Fibroblast of skin of left quadriceps (primary cell): ENCODE measurements at regions not wholly inside any gene's neighbourhood (a gene's known extent, or its start where the extent isn't known, plus 50 kb on each side); places are given as distances from the start of the nearest gene placed in this dataset.
"Not testable (repeated sequence)": the region's sequence is repeated elsewhere in the genome, so short reads cannot be mapped to it uniquely, and the experiment has no call there.

Source experiments
- DNase-seq, 2 experiments: peaks; one replicate each; pipeline ENCODE4 v3.0.0-alpha.2; 2013; ENCODE audit warnings: low read depth in 2 of 2

DNA sequence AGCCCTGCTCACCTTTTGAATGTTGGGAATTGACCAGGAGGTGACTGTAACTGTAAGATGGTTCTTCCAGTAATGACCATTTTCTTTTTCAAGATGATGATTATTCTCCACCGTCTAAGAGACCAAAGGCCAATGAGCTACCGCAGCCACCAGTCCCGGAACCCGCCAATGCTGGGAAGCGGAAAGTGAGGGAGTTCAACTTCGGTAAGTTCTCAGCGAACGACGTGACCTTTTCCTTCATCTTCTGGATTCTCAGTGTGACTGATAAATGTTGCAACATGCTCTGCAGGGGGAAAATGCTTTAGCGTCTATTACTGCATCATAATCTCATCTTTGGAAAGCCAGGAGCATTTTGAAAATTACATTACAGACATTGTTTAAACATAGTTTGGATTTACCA, 89.5 kb upstream of the SPDYE9 start:
- DNase-seq: not testable (repeated sequence)

DNA sequence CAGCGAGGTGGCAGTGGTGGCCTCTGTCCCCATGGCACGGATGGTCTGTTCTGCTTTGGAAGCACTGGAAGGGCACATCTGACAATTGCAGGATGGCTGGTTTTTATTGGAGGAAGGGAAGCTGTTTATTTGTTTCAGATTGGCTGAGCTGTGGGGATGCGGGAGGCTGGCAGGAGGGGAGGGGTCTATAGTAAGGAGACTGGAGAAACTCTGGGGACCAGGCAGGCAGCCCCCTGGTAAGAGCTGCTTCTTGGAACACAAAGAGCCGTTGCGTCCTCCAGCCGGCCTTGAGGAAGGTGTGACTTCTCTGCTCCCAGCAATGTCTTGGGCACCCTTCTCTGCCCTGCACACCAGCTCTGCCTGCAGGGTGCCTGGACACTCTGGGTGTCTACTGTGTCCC, 85.1 kb upstream of the SPDYE9 start:
- DNase-seq: not testable (repeated sequence)

DNA sequence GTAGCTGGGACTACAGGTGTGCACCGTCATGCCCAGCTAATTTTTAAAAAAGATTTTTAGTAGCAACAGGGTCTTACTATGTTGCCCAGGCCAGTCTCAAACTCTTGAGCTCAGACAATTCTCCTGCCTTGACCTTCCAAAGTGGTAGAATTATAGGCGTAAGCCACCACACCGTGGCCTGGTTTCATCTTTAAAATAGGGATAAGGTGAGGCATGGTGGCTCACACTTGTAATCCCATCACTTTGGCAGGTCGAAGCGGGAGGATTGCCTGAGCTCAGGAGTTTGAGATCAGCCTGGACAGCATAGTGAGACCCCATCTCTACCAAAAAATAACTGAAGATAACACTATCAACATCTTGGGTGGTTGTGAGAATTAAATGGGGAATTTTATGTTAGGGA, 84.6 kb upstream of the SPDYE9 start:
- not testable (repeated sequence) for DNase-seq

DNA sequence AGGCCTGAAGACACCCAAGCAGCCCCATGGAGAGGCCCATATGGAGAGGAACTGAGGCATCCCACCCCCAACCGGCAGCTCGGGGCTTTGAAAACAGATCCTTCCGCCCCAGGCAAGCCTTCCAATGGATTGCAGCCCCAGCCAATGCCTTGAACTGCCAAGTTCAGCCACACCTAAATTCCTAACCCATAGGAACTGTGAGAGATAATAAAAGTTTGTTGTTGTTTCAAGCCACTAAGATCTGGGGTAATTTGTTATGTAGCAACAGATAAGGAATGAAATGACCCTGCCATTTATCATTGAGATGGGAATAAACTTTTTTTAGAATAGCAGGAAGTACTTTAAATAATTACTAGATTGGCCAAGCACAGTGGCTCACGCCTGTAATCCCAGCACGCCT, 80.3 kb upstream of the SPDYE9 start:
- DNase-seq: not testable (repeated sequence)

DNA sequence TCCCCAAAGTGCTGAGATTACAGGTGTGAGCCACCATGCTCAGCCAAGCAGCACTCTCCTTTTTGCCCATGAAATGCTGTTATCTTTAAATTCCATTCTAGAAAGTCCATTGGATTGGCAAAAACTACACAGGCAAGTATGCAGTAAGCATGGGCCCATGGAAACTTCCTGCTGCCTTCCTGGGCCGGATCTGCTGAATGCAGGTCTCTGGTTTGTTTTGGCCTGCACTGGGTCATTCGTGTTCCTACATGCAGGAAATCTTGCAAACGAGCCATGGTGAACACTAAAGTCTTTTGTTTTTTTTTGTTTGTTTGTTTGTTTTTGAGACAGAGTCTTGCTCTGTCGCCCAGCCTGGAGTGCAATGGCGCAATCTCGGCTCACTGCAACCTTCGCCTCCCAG, 76.8 kb upstream of the SPDYE9 start:
- not testable (repeated sequence) for DNase-seq

DNA sequence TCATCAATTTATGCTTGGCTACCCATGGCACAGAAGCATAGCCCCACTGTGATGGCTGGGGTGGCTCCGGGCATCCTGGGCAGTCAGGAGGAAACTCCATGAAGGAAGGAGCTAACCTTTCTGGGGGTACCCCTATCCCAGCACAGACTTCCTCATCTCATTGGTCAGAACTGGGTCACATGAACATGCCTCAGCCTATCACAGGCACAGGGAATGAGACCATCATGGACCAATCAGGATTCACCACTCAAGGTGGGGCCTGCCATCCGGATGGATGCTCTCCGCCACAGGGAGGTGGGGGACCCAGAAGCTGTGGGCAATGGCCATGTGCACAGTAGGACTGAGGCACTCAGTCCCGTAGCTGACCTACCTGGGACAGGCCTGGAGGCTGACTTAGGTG, 75.9 kb upstream of the SPDYE9 start:
- not testable (repeated sequence) for DNase-seq

DNA sequence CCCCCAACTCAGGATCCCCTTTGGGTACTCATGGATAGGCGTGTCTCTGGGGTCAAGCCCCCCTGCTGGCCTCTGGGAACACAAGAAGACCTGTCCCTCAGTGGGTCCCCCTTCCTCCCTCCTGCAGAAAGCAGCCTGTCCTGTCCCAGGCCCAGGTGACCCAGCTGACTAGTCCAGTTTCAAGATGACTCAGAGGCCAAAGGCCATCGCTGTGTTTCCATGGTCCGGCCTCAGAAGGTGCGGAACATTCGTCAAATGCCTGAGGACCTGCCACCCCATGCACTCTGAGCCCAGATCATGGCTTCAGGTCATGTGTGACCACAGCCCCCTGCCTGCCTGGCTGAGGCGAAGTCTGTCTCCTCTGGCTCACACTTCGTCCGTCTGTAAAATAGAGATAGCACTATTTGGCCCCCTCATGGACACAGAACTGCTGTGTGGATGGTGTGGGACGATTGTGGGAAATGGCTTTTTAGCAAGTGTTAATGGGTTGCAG, 71.4 kb upstream of the SPDYE9 start:
- not testable (repeated sequence) for DNase-seq

DNA sequence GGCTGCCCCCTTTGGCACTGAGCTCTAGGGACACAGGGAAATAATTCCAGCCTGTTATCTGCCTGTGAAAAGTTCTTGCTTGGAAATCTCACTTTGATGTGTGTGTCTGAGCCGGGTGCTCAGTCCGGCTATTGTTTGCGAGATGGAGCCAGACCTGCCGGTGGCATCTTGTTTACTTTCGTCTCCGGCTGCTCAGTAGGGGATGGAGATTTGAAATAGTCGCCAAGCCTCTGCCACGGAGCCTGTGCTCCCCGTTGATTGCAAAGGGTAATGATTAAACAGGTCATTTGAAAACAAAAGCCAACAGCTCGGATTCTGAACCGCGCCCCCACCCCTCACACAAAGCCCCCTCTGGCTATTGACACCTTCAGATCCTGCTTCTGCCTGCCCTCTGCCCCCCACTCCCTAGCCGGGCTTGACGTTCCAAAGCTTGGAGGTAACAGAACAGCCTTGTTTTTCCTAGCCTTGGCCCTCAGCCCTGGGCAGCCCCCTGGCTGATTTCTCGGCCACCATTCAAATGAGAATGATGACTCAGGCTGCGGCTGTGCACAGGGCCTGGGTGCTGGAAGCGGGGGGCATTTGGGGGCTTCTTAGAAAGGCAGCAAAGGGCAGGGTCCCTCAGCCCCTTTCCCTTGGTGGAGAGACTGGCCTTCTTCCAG, 70.8 kb upstream of the SPDYE9 start:
- DNase-seq: not testable (repeated sequence)

DNA sequence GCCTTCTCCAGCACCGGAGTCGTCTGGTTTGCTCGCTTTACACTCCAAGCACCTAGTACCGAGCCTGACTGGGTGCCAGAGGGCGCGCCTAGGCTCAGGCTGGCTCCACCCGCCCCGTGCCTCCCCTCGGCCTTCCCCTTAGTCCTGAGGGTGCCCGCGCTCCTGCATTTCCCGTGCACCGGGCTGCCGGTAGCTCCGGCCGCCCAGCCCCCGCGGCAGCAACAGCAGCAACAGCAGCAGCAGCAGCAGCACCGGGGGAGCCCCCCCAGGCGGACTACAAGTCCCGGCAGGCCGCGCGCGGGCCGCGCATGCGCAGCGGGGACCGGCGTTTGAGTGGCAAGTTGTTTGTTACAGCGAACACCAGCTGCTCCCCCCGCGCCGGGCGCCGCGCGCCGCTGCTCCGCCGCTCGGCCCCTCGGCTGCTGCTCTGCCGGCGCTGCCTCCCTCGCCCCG, 68.8 kb upstream of the SPDYE9 start:
- peak; percentile 24 to 39 for DNase-seq

DNA sequence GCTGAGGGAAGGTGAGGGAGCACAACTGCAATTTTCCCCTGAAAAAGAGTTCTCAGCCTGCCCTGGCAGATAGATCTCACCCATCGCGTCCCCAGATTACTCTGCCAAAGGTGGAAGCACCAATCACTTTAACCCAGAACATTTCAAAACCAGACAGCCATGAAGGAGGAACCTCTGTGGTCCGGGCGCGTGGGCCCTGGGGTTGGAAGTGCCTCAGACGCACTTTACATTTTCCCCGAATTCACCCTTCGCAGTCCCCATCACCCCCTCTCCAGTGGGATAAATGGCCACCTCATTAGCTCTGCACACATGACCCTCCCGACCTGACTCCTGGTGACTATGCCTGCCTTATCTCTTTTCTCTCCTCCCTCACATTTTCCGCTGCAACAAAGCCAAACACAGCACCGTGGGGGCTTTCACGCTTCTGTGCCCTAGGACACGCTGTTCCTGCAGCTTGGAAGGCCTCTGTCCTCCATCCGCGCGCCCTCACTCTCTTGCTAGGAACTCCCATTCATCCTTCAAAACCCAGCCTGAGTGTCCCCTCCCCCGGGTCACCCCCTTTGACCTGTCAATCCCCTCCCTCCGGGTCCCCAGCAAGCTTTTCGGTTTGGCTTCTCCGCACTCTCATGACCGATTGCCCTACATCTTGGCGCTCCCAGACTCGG, 68.2 kb upstream of the SPDYE9 start:
- not testable (repeated sequence) for DNase-seq

DNA sequence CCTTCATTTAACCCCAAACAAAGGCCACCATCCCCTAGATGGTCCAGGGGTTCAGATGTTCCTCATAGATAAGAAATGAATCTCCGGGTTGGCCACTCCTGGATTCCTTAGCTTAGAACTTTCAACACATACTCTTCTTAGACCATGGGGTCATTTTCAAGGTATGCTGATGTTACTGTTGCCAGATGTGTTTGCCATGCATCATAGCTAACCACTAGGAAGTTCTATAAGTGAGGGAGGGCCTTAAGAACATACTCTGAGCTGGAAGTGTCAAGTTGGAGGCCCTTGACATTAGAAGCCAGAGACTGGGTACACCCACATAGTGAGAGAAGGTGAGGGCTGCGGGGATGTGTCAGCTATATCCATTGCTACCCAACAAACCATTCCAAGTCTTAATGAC, 62.7 kb upstream of the SPDYE9 start:
- not testable (repeated sequence) for DNase-seq

DNA sequence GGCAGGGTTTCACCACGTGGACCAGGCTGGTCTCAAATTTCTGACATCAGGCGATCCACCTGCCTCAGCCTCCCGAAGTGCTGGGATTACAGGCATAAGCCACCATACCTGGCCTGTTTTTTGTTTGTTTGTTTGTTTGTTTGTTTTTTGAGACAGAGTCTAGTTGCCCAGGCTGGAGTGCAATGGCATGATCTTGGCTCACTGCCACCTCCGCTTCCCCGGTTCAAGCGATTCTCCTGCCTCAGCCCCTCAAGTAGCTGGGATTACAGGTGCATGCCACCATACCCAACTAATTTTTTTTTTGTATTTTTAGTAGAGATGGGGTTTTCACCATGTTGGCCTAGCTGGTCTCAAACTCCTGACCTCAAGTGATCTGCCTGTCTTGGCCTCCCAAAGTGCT, 61.8 kb upstream of the SPDYE9 start:
- DNase-seq: not testable (repeated sequence)

DNA sequence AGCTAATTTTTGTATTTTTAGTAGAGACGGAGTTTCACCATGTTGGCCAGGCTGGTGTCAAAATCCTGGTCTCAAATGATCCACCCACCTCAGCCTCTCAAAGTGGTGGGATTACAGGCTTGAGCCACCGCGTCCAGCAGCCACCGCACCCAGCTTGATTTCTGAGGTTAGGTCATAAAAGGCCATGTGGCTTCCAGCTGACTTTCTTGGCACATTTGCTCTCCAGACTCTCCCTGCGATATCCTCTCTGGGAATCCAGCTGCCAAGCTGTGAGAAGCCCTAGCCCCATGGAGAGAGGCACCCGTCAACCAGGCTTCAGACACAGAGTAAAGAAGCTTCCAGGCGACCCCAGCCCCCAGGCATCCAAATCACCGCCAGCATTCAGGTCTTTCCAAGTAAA, 58.2 kb upstream of the SPDYE9 start:
- not testable (repeated sequence) for DNase-seq

DNA sequence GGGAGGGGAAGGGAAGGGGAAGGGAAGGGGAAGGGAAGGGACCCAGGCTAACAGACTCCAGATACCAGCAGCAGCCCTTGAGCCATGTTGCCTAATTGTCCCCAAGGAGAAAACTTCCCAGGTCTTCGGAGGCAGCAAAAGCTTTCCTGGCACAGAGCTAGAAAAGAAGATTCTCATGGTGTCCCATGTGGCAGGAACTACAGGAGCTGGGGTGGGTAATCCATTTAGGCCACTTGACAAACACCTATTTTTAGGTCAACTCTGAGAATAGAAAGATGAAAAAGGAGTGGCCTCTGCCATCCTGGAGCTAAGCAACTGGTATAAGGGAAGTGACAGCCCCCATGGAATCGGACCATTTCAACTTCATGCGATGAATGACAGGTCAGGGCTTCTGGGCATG, 52.1 kb upstream of the SPDYE9 start:
- DNase-seq: not testable (repeated sequence)
